ENCODE measurements at regions not wholly inside any gene's neighbourhood (a gene's known extent, or its start where the extent isn't known, plus 50 kb on each side); places are given as distances from the start of the nearest gene placed in this dataset.

- TF ChIP-seq EZH2 (IDR thresholded peaks at IDR 0.05) (no peak), POLR2AphosphoS5 (IDR thresholded peaks at IDR 0.05; ENCODE audit: borderline replicate concordance, low read depth, low read length) (no peak)
These were observed 403.4 kb downstream of the OCA2 start for GRCh38 chr15:27695726-27696125.
